Liver (tissue), 8 donors: ENCODE measurements at regions not wholly inside any gene's neighbourhood (a gene's known extent, or its start where the extent isn't known, plus 50 kb on each side); places are given as distances from the start of the nearest gene placed in this dataset.

ENCODE experiments used
- DNase-seq: peaks from one replicate; pipeline ENCODE4 v3.0.0-alpha.2; 2017; ENCODE audit warnings: low spot score
- H3K27ac ChIP-seq, 2 donors: one replicate each; pipeline ENCODE4 v1.7.0; 2013; ENCODE audit warnings: inconsistent platforms in 2 of 2, low read length in 2 of 2, control low read depth in 1 of 2, low read depth in 1 of 2, mild to moderate bottlenecking in 1 of 2
- H3K27me3 ChIP-seq, 4 donors: one replicate each; pipeline versions ENCODE4 v1.6.1 to v1.7.0; 2013; ENCODE audit warnings: low read length in 3 of 4, inconsistent platforms in 1 of 4, mild to moderate bottlenecking in 1 of 4, moderate library complexity in 1 of 4; ENCODE audit not compliant: control insufficient read depth in 4 of 4, insufficient read depth in 4 of 4
- H3K36me3 ChIP-seq, 4 donors: one replicate each; pipeline versions ENCODE4 v1.6.1 to v1.7.0; 2013; ENCODE audit warnings: low read length in 3 of 4, mild to moderate bottlenecking in 3 of 4, low read depth in 1 of 4, moderate library complexity in 1 of 4; ENCODE audit not compliant: control insufficient read depth in 4 of 4, insufficient read depth in 3 of 4
- H3K4me1 ChIP-seq, 4 donors: one replicate each; pipeline versions ENCODE4 v1.6.1 to v1.7.0; 2013; ENCODE audit warnings: low read length in 3 of 4, mild to moderate bottlenecking in 3 of 4, moderate library complexity in 1 of 4; ENCODE audit not compliant: control insufficient read depth in 4 of 4, insufficient read depth in 4 of 4
- H3K4me3 ChIP-seq, 3 donors: one replicate each; pipeline versions ENCODE4 v1.6.1 to v1.7.0; 2013; ENCODE audit warnings: low read length in 3 of 3, control low read depth in 1 of 3, low read depth in 1 of 3, mild to moderate bottlenecking in 1 of 3
- H3K9ac ChIP-seq, 2 donors: one replicate each; pipeline ENCODE4 v1.7.0; 2013; ENCODE audit warnings: low read length in 2 of 2, mild to moderate bottlenecking in 2 of 2, moderate library complexity in 2 of 2, control low read depth in 1 of 2, low read depth in 1 of 2
- H3K9me3 ChIP-seq, 4 donors: one replicate each; pipeline versions ENCODE4 v1.6.1 to v1.7.0; 2013; ENCODE audit warnings: low read length in 3 of 4; ENCODE audit not compliant: control insufficient read depth in 4 of 4
- ATF3 ChIP-seq: IDR thresholded peaks from 2 replicates; pipeline ENCODE4 v1.6.1; 2016; ENCODE audit warnings: antibody characterized with exemption
- CTCF ChIP-seq: fragments of 150-350 bp; IDR thresholded peaks from 2 replicates; pipeline ENCODE4 v1.5.1; 2017; ENCODE audit warnings: improper control_type of control experiment, low read depth, low read length; ENCODE audit not compliant: missing input control
- EGR1 ChIP-seq, 2 donors: IDR thresholded peaks; 2 replicates each; pipeline ENCODE4 v1.6.1; 2016 to 2018; ENCODE audit warnings: antibody characterized with exemption in 2 of 2, low read depth in 2 of 2
- FOXA1 ChIP-seq: IDR thresholded peaks from 2 replicates; pipeline ENCODE4 v1.6.1; 2016; ENCODE audit warnings: antibody characterized with exemption
- FOXA2 ChIP-seq: IDR thresholded peaks from 2 replicates; pipeline ENCODE4 v1.6.1; 2016; ENCODE audit warnings: antibody characterized with exemption
- GABPA ChIP-seq, 2 donors: IDR thresholded peaks in 1 of 2; conservative IDR thresholded peaks in 1 of 2; 2 replicates each; pipeline ENCODE4 v1.6.1; 2016; ENCODE audit warnings: antibody characterized with exemption in 2 of 2, mild to moderate bottlenecking in 1 of 2, moderate library complexity in 1 of 2
- HNF4A ChIP-seq, 2 donors: conservative IDR thresholded peaks; 2 replicates each; pipeline ENCODE4 v1.6.1; 2016; ENCODE audit warnings: antibody characterized with exemption in 2 of 2, mild to moderate bottlenecking in 2 of 2
- HNF4G ChIP-seq: IDR thresholded peaks from 2 replicates; pipeline ENCODE4 v1.6.1; 2016; ENCODE audit warnings: antibody characterized with exemption
- JUND ChIP-seq, 2 donors: IDR thresholded peaks; 2 replicates each; pipeline ENCODE4 v1.6.1; 2016; ENCODE audit warnings: antibody characterized with exemption in 2 of 2
- MAX ChIP-seq: IDR thresholded peaks from 2 replicates; pipeline ENCODE4 v1.6.1; 2016; ENCODE audit warnings: antibody characterized with exemption
- NR2F2 ChIP-seq: IDR thresholded peaks from 2 replicates; pipeline ENCODE4 v1.6.1; 2016; ENCODE audit warnings: antibody characterized with exemption
- RAD21 ChIP-seq, 2 donors: IDR thresholded peaks; 2 replicates each; pipeline ENCODE4 v1.6.1; 2016; ENCODE audit warnings: antibody characterized with exemption in 2 of 2, mild to moderate bottlenecking in 2 of 2
- REST ChIP-seq: IDR thresholded peaks from 2 replicates; pipeline ENCODE4 v1.6.1; 2016; ENCODE audit warnings: antibody characterized with exemption, mild to moderate bottlenecking
- RXRA ChIP-seq, 2 donors: IDR thresholded peaks; 2 replicates each; pipeline ENCODE4 v1.6.1; 2017 to 2018; ENCODE audit warnings: antibody characterized with exemption in 2 of 2, mild to moderate bottlenecking in 1 of 2
- SP1 ChIP-seq: IDR thresholded peaks from 2 replicates; pipeline ENCODE4 v1.6.1; 2018; ENCODE audit warnings: antibody characterized with exemption, mild to moderate bottlenecking
- TAF1 ChIP-seq: conservative IDR thresholded peaks from 2 replicates; pipeline ENCODE4 v1.6.1; 2016; ENCODE audit warnings: antibody characterized with exemption, mild to moderate bottlenecking
- YY1 ChIP-seq: IDR thresholded peaks from 2 replicates; pipeline ENCODE4 v1.6.1; 2016; ENCODE audit warnings: antibody characterized with exemption, mild to moderate bottlenecking
- ZBTB33 ChIP-seq: IDR thresholded peaks from 2 replicates; pipeline ENCODE4 v1.6.1; 2016; ENCODE audit warnings: antibody characterized with exemption
- WGBS: extraction: QIAGEN DNeasy Blood & Tissue Kit; methylation state at CpG from one replicate; pipeline ENCODE4 v1.1.7; 2013; 5-methylcytosine and 5-hydroxymethylcytosine counted together
- donor health status: healthy.
- donor health status: healthy.
- donor health status: healthy.
- donor health status: healthy.
- donor health status: healthy.

GRCh38 chr7:17586711-17587110, 288.3 kb downstream of the AHR start (continued):
- no peak for TF ChIP-seq CTCF
- no peak for TF ChIP-seq MAX
- no peak for TF ChIP-seq FOXA2
- TF ChIP-seq GABPA (IDR thresholded peaks at IDR 0.05 in 1 of 2, conservative IDR thresholded peaks at IDR 0.05 in 1 of 2): no peak
- TF ChIP-seq RXRA (IDR thresholded peaks at IDR 0.05): no peak

- Histone ChIP-seq H3K27ac (no peak overlapping the region), H3K9me3 (no peaks in the 10 kb centered on the region), H3K27me3 (no peaks in the 10 kb centered on the region), H3K4me3 (no peak overlapping the region), H3K36me3 (no peaks in the 10 kb centered on the region), H3K4me1 (no peaks in the 10 kb centered on the region), H3K9ac (no peak overlapping the region)
- TF ChIP-seq HNF4A (conservative IDR thresholded peaks at IDR 0.05) (peak in 1 of 2 donors; percentile 48), HNF4G (no peak)
- DNase-seq: no peak
- 53% methylated on average over 1 of the region's 1 CpG for WGBS
These were observed 290.3 kb downstream of the AHR start for GRCh38 chr7:17588730-17589129.

GRCh38 chr7:17589671-17590070, 291.2 kb downstream of the AHR start:
- H3K27me3 ChIP-seq: no peaks in the 10 kb centered on the region
- H3K4me1 ChIP-seq: no peaks in the 10 kb centered on the region
- DNase-seq: no peak
- 89% methylated on average over 6 of the region's 6 CpGs for WGBS
- no peak overlapping the region for H3K27ac ChIP-seq
- no peak overlapping the region for H3K9ac ChIP-seq
- no peaks in the 10 kb centered on the region for H3K36me3 ChIP-seq
- TF ChIP-seq RAD21 (IDR thresholded peaks at IDR 0.05): no peak
- TF ChIP-seq YY1: no peak
- no peak for TF ChIP-seq FOXA1
- no peak for TF ChIP-seq TAF1
- TF ChIP-seq NR2F2: no peak
- no peak for TF ChIP-seq CTCF
- no peak for TF ChIP-seq SP1
- TF ChIP-seq FOXA2: no peak
- no peak for TF ChIP-seq REST
- TF ChIP-seq RXRA (IDR thresholded peaks at IDR 0.05): no peak
- no peak for TF ChIP-seq GABPA (IDR thresholded peaks at IDR 0.05 in 1 of 2, conservative IDR thresholded peaks at IDR 0.05 in 1 of 2)
- no peak for TF ChIP-seq MAX
- TF ChIP-seq ATF3: no peak
- no peak for TF ChIP-seq HNF4A (conservative IDR thresholded peaks at IDR 0.05)
- no peak for TF ChIP-seq EGR1 (IDR thresholded peaks at IDR 0.05; ENCODE audit: low read depth in 2 of 2)
- TF ChIP-seq JUND (IDR thresholded peaks at IDR 0.05): no peak
- no peak for TF ChIP-seq ZBTB33
- no peaks in the 10 kb centered on the region for H3K9me3 ChIP-seq
- H3K4me3 ChIP-seq: no peak overlapping the region
